ENCODE measurements at regions not wholly inside any gene's neighbourhood (a gene's known extent, or its start where the extent isn't known, plus 50 kb on each side); places are given as distances from the start of the nearest gene placed in this dataset.
"Not testable (repeated sequence)": the region's sequence is repeated elsewhere in the genome, so short reads cannot be mapped to it uniquely, and the experiment has no call there.

DNA sequence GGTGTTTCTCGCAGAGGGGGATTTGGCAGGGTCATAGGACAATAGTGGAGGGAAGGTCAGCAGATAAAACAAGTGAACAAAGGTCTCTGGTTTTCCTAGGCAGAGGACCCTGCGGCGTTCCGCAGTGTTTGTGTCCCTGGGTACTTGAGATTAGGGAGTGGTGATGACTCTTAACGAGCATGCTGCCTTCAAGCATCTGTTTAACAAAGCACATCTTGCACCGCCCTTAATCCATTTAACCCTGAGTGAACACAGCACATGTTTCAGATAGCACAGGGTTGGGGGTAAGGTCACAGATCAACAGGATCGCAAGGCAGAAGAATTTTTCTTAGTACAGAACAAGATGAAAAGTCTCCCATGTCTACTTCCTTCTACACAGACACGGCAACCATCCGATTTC, 75.6 kb upstream of the SOD1 start:
- H3K36me3 Mint-ChIP-seq (ENCODE audit: low read depth); H3K4me1 Mint-ChIP-seq (ENCODE audit: low read depth); DNase-seq (ENCODE audit: low spot score); H3K4me3 Mint-ChIP-seq; H3K27ac Mint-ChIP-seq; H3K9me3 Mint-ChIP-seq: not testable (repeated sequence)
- peaks cover 16% of the 10 kb centered on the region for H3K27me3 Mint-ChIP-seq (ENCODE audit: low read depth)

DNA sequence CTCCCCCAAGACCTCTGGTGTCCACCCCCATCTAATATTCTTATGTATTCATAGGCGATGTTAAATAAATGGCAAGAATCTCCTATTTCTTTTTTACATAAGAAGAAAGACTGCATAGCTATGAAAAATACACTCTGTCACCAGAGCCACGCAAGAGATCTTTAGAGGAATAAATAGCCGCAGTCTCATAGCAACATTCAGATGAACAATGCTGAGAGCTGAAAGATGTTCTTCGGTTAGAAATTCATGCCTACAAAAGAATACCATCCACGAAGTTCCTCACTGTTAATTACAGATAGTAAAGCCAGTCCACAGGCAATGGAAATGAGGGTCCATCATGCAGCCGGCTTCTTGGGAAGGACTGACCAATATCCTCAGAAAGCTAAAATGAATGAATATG, 76.0 kb upstream of the SOD1 start:
- DNase-seq (ENCODE audit: low spot score) = no peak
- Mint-ChIP-seq H3K9me3 (no peaks in the 10 kb centered on the region), H3K27ac (no peak overlapping the region), H3K4me1 (ENCODE audit: low read depth) (peaks cover 2% of the 10 kb centered on the region), H3K36me3 (ENCODE audit: low read depth) (no peaks in the 10 kb centered on the region), H3K4me3 (no peak overlapping the region), H3K27me3 (ENCODE audit: low read depth) (peaks cover 16% of the 10 kb centered on the region)

DNA sequence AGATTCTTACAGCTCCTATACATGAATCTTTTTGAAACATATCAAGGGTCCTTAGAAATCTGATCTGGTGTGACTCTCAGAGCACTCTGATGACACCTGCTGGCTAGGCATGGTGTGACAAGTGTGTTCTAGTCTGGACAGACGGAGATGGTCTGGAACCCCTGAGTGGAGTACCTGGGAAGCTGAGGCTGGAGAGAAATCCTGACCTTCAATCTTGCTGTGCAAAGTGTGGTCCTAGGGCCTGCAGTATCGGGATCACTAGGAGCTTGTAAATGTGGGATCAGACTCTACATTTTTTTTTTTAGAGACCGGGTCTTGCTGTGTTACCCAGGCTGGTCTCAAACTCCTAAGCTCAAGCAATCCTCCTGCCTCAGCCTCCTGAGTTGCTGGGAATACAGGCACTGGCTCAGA, 78.6 kb upstream of the SOD1 start:
- peaks cover 24% of the 10 kb centered on the region for H3K27me3 Mint-ChIP-seq (ENCODE audit: low read depth)
- H3K4me1 Mint-ChIP-seq (ENCODE audit: low read depth) = peaks cover 2% of the 10 kb centered on the region
- H3K27ac Mint-ChIP-seq = no peak overlapping the region
- no peaks in the 10 kb centered on the region for H3K36me3 Mint-ChIP-seq (ENCODE audit: low read depth)
- peak; percentile 57 for DNase-seq (ENCODE audit: low spot score)
- H3K9me3 Mint-ChIP-seq = no peaks in the 10 kb centered on the region
- H3K4me3 Mint-ChIP-seq = no peak overlapping the region

DNA sequence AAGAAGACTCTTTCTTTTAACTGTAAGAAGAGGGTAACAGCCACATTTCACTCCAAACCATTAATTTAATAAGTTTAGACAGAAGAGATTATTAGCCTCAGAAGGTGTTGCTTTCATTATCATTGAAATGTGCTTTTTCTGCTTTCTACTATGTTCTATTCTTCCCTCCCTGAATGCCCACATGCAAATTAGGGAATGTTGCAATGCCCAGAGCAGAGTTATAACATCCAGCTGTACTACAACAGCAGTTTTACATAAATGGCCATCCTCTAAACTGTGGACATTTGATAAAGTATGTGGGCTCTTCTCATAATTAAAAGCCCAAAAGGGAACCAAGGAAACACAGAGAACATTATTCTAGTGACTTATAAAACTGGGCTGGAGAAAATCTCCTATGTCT, 82.2 kb upstream of the SOD1 start:
- DNase-seq (ENCODE audit: low spot score) = no peak
- no peak overlapping the region for H3K27ac Mint-ChIP-seq
- peaks cover 29% of the 10 kb centered on the region for H3K27me3 Mint-ChIP-seq (ENCODE audit: low read depth)
- peaks cover 2% of the 10 kb centered on the region for H3K4me1 Mint-ChIP-seq (ENCODE audit: low read depth)
- H3K4me3 Mint-ChIP-seq = no peak overlapping the region
- no peaks in the 10 kb centered on the region for H3K9me3 Mint-ChIP-seq
- no peaks in the 10 kb centered on the region for H3K36me3 Mint-ChIP-seq (ENCODE audit: low read depth)

DNA sequence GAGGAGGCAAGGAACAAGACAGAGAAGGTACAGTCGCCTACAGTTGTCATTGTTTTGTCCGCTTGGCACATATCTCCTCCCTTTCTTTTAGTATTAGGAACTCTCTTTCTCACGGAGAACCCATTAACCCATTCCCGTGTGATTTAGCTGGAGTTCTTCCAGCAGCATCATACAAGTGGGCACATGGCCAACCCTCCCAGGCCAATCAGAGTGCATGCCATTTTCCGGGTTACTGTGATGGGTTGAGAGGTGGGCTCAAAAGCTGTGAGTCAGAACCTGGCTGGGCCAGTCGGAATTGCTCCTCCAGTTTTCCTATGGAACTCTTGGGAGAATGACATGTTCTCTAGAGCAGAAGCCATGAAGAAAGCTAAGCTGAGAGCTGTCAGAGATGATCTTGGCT, 83.1 kb upstream of the SOD1 start:
- H3K9me3 Mint-ChIP-seq = no peaks in the 10 kb centered on the region

DNA sequence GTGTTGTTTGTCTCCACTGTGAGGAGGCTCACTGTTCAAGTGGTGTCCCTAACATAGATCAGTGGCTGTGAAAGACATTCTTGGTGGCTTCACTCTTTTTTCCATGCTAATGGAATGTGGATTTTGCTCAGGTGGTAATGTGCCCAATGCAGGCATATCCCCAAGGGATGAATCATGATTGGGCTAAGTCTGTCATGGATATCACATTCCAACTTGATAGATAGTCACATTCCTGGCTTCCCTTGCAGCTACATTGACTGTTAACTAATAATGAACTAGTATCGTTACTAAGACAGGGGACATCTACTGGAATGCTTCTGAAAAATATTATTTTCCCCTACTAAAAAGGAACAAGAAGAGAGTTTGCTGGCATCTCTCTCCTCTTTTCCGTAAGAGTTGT, 86.3 kb upstream of the SOD1 start:
- Mint-ChIP-seq H3K4me1 (ENCODE audit: low read depth) (no peaks in the 10 kb centered on the region), H3K4me3 (no peak overlapping the region), H3K36me3 (ENCODE audit: low read depth) (no peaks in the 10 kb centered on the region), H3K27me3 (ENCODE audit: low read depth) (peaks cover 32% of the 10 kb centered on the region), H3K27ac (no peak overlapping the region), H3K9me3 (no peaks in the 10 kb centered on the region)
- DNase-seq (ENCODE audit: low spot score) = no peak

More for the DNA sequence above, 83.1 kb upstream of the SOD1 start:
- peaks cover 2% of the 10 kb centered on the region for H3K4me1 Mint-ChIP-seq (ENCODE audit: low read depth)
- H3K36me3 Mint-ChIP-seq (ENCODE audit: low read depth) = no peaks in the 10 kb centered on the region
- no peak overlapping the region for H3K4me3 Mint-ChIP-seq
- DNase-seq (ENCODE audit: low spot score) = no peak
- H3K27ac Mint-ChIP-seq = no peak overlapping the region
- peaks cover 33% of the 10 kb centered on the region for H3K27me3 Mint-ChIP-seq (ENCODE audit: low read depth)

DNA sequence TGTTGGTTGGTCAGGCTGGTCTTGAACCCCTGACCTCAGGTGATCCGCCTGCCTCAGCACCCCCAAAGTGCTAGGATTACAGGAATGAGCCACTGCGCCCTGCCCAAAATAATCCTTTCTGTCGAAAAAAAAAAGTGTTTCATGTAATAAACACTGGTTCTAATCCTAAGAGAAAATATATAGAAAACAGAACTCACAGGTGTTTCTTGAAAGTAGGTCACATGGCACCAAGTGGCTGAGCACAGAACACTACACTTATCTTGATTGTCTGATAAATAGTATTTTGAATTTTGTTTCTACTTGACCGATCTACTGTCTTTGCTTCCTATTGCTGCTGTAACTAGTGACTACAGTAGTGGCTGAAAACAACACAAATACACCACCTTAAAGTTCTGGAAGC, 87.6 kb upstream of the SOD1 start:
- DNase-seq (ENCODE audit: low spot score) = no peak
- H3K36me3 Mint-ChIP-seq (ENCODE audit: low read depth) = no peaks in the 10 kb centered on the region
- peaks cover 23% of the 10 kb centered on the region for H3K27me3 Mint-ChIP-seq (ENCODE audit: low read depth)
- H3K4me1 Mint-ChIP-seq (ENCODE audit: low read depth) = no peaks in the 10 kb centered on the region
- H3K27ac Mint-ChIP-seq = no peak overlapping the region
- no peaks in the 10 kb centered on the region for H3K9me3 Mint-ChIP-seq
- H3K4me3 Mint-ChIP-seq = no peak overlapping the region

DNA sequence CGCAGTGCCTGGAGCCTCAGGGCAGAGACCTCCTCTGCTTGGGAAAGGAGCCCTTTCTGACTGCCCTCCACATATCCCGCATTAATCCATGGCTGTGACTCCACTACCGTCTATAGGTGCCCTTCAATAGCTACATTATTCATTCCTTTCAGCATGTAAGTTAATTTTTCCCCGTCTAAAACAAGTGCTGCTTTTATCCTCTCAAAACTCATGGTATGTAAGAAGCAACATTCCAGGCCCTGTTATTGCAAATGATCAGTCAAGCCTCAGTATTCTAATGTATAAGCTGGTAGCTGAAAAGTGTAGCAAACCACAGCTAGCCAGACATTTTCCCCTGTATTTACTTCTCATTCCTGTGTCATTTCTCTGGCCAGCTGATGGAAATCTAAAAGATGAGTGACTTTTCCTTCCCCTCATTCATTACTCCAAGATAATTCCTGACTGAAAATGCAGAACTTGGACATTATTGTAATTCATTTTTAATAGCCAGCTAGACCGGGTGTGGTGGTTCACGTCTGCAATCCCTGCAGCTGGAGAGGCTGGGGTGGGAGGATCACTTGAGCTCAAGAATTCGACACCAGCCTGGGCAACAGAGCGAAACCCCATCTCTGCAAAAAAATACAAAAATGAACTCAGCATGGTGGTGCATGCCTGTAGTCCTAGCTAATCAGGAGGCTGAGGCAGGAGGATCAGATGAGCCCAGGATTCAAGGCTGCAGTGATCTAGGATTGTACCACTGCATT, 88.5 kb upstream of the SOD1 start:
- Mint-ChIP-seq H3K4me3 (no peak overlapping the region), H3K27me3 (ENCODE audit: low read depth) (peaks cover 19% of the 10 kb centered on the region), H3K27ac (no peak overlapping the region), H3K4me1 (ENCODE audit: low read depth) (no peaks in the 10 kb centered on the region), H3K9me3 (no peaks in the 10 kb centered on the region), H3K36me3 (ENCODE audit: low read depth) (no peaks in the 10 kb centered on the region)
- no peak for DNase-seq (ENCODE audit: low spot score)

DNA sequence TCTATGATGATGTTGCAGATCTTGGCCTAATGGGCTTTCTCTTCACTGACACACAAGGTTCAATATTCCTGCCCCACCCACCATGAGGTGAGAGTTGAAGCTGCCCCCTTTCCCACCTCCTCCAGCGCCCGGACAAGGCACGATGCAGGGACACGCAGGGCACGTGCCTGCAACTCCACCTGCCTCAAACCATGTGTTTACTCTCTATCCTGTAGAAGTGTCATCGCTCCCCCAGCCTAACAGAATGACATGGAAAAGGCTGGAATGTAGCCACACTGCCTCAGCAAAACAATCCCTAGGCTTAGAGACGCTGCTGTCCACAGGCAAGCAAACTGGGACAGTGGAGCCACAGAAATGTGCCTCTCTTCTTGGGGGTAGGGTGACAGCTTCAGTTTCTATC, 92.9 kb upstream of the SOD1 start:
- Mint-ChIP-seq H3K36me3 (ENCODE audit: low read depth) (no peaks in the 10 kb centered on the region), H3K4me3 (no peak overlapping the region), H3K27ac (no peak overlapping the region), H3K9me3 (no peaks in the 10 kb centered on the region), H3K4me1 (ENCODE audit: low read depth) (no peaks in the 10 kb centered on the region), H3K27me3 (ENCODE audit: low read depth) (peaks cover 13% of the 10 kb centered on the region)
- DNase-seq (ENCODE audit: low spot score) = no peak

DNA sequence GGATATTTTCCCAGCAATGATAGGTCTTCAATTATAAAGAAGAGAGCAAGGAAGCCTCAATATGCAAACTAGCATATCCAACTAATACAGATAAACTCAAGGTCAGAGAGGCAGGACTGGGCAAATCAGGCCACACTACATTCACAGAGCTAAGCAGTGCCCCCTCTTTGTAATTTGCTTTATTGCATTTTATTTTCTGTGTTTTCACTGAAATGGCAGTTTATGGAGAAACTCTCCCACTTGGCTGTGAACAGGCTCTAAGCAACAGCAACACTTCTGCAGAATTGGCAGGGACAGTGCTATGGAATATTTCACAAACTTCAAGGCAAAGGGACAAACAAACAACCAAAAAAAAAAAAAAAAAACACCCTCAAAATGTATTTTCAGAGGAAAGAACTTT, 93.4 kb upstream of the SOD1 start:
- DNase-seq (ENCODE audit: low spot score) = no peak
- no peak overlapping the region for H3K27ac Mint-ChIP-seq
- peaks cover 11% of the 10 kb centered on the region for H3K27me3 Mint-ChIP-seq (ENCODE audit: low read depth)
- H3K4me1 Mint-ChIP-seq (ENCODE audit: low read depth) = no peaks in the 10 kb centered on the region
- no peaks in the 10 kb centered on the region for H3K9me3 Mint-ChIP-seq
- H3K4me3 Mint-ChIP-seq = no peak overlapping the region
- H3K36me3 Mint-ChIP-seq (ENCODE audit: low read depth) = no peaks in the 10 kb centered on the region

DNA sequence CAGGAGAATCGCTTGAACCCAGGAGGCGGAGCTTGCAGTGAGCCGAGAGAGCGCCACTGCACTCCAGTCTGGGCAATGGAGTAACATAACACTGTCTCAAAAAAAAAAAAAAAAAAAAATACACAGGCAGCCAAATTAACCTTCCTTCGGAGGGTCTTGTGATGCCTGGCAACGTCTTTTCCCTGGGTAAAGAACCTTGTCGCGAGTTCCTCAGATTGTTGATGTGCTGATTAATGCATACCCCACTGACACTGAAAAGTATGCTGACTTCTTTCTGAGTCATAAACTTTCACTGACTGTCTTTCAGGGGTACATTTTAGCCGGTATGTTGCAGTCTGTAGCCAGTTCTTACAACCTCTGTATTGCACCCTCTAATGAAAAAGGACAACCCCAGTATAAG, 95.1 kb upstream of the SOD1 start:
- Mint-ChIP-seq H3K27ac (no peak overlapping the region), H3K4me3 (no peak overlapping the region), H3K9me3 (no peaks in the 10 kb centered on the region), H3K27me3 (ENCODE audit: low read depth) (peaks cover 13% of the 10 kb centered on the region), H3K36me3 (ENCODE audit: low read depth) (no peaks in the 10 kb centered on the region), H3K4me1 (ENCODE audit: low read depth) (peaks cover 8% of the 10 kb centered on the region)
- no peak for DNase-seq (ENCODE audit: low spot score)

DNA sequence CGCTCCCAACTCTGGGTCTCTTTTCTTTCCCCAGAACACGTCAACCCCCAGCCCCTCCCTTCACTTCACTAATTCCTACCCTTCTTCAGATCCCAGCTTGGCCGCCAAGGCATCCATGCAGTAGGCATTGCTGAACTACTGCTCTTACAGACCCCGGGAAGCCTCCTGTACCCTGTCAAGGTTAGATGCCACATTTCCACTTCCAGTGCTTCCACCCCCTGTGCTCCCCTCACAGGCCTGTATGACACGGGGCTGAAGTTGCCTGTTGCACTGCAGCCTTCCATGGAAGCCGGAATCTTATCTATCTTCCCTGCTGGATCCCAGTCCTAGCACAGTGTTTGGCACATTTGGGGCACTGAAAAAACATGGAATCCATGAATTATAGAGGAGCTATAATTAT, 99.0 kb upstream of the SOD1 start:
- Mint-ChIP-seq H3K27me3 (ENCODE audit: low read depth) (peaks cover 34% of the 10 kb centered on the region), H3K4me1 (ENCODE audit: low read depth) (peaks cover 23% of the 10 kb centered on the region), H3K36me3 (ENCODE audit: low read depth) (no peaks in the 10 kb centered on the region), H3K4me3 (peak overlapping the region; percentile 97), H3K27ac (peak overlapping the region; percentile 6), H3K9me3 (no peaks in the 10 kb centered on the region)
- no peak for DNase-seq (ENCODE audit: low spot score)

DNA sequence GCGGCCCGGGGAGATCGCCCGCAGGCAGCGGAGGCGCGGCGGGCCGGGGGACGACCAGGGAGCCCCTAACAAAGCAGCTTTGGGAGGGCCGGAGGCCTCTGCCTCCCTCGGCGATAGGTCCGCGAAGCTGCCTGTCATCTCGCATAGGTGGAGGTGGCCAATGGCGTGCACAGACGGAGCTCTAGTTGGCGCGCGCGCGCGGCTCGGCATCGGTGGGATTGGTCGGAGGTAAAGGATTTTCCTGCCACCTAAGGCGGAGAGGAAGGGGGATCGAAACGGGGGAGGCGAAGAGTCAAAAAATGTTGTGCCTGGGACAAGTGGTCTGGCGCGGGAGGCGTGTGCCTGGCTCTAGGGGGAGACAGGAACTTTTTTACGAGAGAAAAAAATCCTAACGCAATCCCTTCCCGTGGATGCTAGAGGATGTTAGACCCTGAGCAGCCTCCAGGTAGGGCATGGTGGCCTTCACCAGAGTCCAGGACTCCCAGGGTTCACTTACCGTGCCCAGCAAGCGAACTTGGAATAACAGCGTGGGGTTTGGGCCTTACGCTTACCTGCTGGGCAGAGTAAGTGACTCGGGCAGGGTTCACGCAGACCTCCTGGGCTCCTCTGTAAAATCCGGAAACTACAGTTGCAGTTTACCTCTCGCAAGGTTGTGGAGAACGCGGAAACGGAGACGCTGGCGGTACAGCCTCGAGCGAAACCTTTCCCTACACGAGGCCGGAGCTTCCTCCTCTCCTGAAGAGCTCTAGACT, 99.9 kb upstream of the SOD1 start:
- Mint-ChIP-seq H3K36me3 (ENCODE audit: low read depth) (no peaks in the 10 kb centered on the region), H3K27ac (peak overlapping the region; percentile 90), H3K9me3 (no peaks in the 10 kb centered on the region), H3K4me1 (ENCODE audit: low read depth) (peaks cover 32% of the 10 kb centered on the region), H3K4me3 (peak overlapping the region; percentile 97), H3K27me3 (ENCODE audit: low read depth) (peaks cover 43% of the 10 kb centered on the region)
- DNase-seq (ENCODE audit: low spot score) = peak; percentile 88

DNA sequence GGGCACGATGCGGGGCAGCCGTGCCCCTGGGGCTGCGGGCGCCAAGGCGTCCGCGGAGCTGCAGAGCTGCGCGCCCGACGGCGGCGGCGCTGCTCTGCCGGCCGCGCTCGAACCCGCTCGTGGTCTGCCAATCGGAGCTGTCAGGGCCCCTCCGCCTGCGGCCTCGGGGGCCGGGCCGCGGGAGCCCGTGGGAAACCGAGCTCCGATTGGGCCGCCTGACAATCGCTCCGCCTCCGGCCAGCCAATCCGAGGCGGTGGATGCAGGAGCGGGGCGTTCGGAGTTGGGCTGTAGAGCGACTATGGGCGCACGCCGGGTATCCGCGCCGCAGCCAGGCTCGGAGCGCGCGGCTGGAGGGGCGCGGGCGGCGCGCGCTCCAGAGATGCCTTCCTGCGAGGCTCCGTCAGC, 100.5 kb upstream of the SOD1 start:
- Mint-ChIP-seq H3K27ac (no peak overlapping the region), H3K36me3 (ENCODE audit: low read depth) (peaks cover 1% of the 10 kb centered on the region), H3K27me3 (ENCODE audit: low read depth) (peaks cover 48% of the 10 kb centered on the region), H3K9me3 (no peaks in the 10 kb centered on the region), H3K4me3 (no peak overlapping the region), H3K4me1 (ENCODE audit: low read depth) (peaks cover 38% of the 10 kb centered on the region)
- peak; percentile 92 for DNase-seq (ENCODE audit: low spot score)

Measured in T-helper 2 cell treated with Interferon-gamma antibody and Interleukin-4, amounts not matched to agents 5 μg/mL and 100 μg/mL, for 36 hours (primary cell).